DND-41 (cell line): ENCODE measurements at regions not wholly inside any gene's neighbourhood (a gene's known extent, or its start where the extent isn't known, plus 50 kb on each side); places are given as distances from the start of the nearest gene placed in this dataset.

Source experiments
- EZH2 ChIP-seq: IDR thresholded peaks from 3 replicates; pipeline ENCODE4 v1.6.1; 2012; ENCODE audit warnings: borderline replicate concordance, low read depth, mild to moderate bottlenecking, moderate library complexity, low read length, inconsistent platforms; ENCODE audit not compliant: severe bottlenecking
- TF ChIP-seq, protein P1 (sequence below): IDR thresholded peaks from 2 replicates; pipeline ENCODE4 v1.5.1; 2012; ENCODE audit warnings: borderline replicate concordance, low read length, moderate library complexity, mild to moderate bottlenecking; ENCODE audit not compliant: poor library complexity, severe bottlenecking; ENCODE audit errors: extremely low read depth

DNA sequence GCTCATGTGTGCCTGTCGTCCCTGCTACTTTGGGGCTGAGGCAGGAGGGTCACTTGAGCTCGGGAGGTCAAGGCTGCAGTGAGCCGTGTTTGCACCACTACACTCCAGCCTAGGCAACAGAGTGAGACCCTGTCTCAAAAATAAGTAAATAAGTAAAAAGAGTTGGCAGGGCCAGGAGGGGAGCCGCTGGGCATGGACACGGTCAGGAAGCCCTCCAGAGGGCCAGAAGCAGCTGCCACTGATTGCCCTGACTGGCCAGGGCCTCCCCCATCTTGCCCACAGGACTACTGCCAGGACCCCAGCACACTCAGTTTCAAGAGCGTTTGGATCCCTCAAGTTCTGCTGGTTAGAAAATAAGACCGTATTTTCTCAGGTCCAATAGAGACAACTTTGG, 112.2 kb upstream of the IPO9 start:
- TF ChIP-seq, protein P1, sequence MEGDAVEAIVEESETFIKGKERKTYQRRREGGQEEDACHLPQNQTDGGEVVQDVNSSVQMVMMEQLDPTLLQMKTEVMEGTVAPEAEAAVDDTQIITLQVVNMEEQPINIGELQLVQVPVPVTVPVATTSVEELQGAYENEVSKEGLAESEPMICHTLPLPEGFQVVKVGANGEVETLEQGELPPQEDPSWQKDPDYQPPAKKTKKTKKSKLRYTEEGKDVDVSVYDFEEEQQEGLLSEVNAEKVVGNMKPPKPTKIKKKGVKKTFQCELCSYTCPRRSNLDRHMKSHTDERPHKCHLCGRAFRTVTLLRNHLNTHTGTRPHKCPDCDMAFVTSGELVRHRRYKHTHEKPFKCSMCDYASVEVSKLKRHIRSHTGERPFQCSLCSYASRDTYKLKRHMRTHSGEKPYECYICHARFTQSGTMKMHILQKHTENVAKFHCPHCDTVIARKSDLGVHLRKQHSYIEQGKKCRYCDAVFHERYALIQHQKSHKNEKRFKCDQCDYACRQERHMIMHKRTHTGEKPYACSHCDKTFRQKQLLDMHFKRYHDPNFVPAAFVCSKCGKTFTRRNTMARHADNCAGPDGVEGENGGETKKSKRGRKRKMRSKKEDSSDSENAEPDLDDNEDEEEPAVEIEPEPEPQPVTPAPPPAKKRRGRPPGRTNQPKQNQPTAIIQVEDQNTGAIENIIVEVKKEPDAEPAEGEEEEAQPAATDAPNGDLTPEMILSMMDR: no peak
- no peak for TF ChIP-seq EZH2
